ENCODE measurements at regions not wholly inside any gene's neighbourhood (a gene's known extent, or its start where the extent isn't known, plus 50 kb on each side); places are given as distances from the start of the nearest gene placed in this dataset.

DNA sequence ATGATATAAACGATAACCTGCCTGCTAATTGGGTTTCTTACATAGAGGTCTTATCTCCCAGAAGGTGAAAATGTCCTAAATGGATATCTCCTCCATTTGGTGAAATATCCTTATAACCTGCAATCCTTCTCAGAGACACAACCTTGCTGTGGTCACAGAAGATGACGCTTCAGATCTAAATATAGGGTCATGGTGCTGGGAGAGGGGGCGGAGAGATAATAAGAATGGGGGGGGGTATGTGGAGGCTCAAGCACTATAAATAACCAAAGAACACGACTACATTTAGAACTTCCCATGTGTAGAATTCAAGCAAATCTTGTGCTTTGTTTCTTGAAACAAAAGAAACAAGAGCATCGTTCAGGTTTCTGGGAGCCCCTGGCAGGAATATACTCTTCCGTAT lies 260.6 kb upstream of the ESRRG start:
- TF ChIP-seq POLR2A (IDR thresholded peaks at IDR 0.05; ENCODE audit: low read depth, low read length) (no peak), TAF1 (IDR thresholded peaks at IDR 0.05; ENCODE audit: low read depth, low read length) (no peak), POLR2AphosphoS5 (IDR thresholded peaks at IDR 0.05; ENCODE audit: low read depth, low read length) (no peak), PAX5 (IDR thresholded peaks at IDR 0.05; ENCODE audit: insufficient read depth, low read length, severe bottlenecking) (no peak), SPI1 (IDR thresholded peaks at IDR 0.05; ENCODE audit: low read depth, low read length) (no peak), POU2F2 (IDR thresholded peaks at IDR 0.05; ENCODE audit: low read depth, low read length) (no peak)

Measured in GM12891 (cell line).